HCT116 (cell line): ENCODE measurements at regions not wholly inside any gene's neighbourhood (a gene's known extent, or its start where the extent isn't known, plus 50 kb on each side); places are given as distances from the start of the nearest gene placed in this dataset.

ENCODE experiments used
- ATAC-seq: fragments of 200-7000 bp; cut with Tn5 transposase; 2 replicates; pipeline ENCODE4 v1.9.1; 2020; ENCODE audit warnings: mild to moderate bottlenecking, moderate library complexity
- BruUV-seq: library from RNA; stranded (reverse); fragments of 400-500 nt; replicated peaks from 2 replicates; lab custom pipeline; 2021; lab: Mats Ljungman, UMichigan
- CTCF ChIA-PET: fragments of 300-600 bp; sonication (Branson Sonifier 250); formaldehyde crosslinking; loops from one replicate; lab custom pipeline; 2021; ENCODE audit warnings: antibody characterized with exemption; lab: Charles Lee
- POLR2A ChIA-PET: fragments of 300-600, 350-600 bp; sonication (Branson Sonifier 250); formaldehyde crosslinking; loops from one replicate; lab custom pipeline; 2021; ENCODE audit warnings: antibody characterized with exemption; lab: Charles Lee
- RAD21 ChIA-PET, 2 experiments: fragments of 300-600 bp; sonication (Branson Sonifier 250); formaldehyde crosslinking; loops; one replicate each; lab custom pipeline; 2023; ENCODE audit warnings: low total read pairs in 2 of 2; ENCODE audit not compliant: uncharacterized antibody in 2 of 2, unreplicated experiment in 2 of 2, low non-redundant PET in 1 of 2; lab: Charles Lee
- DNase-seq: peaks from one replicate; pipeline ENCODE4 v3.0.0-alpha.2; 2010; ENCODE audit warnings: low read depth, low spot score
- H2AFZ ChIP-seq: fragments of 200-600 bp; shearing (Covaris generic), sonication (generic); 2 replicates; pipeline ENCODE4 v1.6.1; 2017; ENCODE audit warnings: low read depth, mixed run types, mixed read lengths, antibody characterized with exemption, low read length; ENCODE audit not compliant: poor library complexity, severe bottlenecking
- H3K27ac ChIP-seq: 2 replicates; pipeline ENCODE4 v1.5.1; 2012; ENCODE audit warnings: low read depth, low read length
- H3K27me3 ChIP-seq: fragments of 200-600 bp; sonication (generic); 2 replicates; pipeline ENCODE4 v1.6.1; 2016; ENCODE audit warnings: mixed run types, low read length, mixed read lengths; ENCODE audit not compliant: insufficient read depth
- H3K36me3 ChIP-seq, 2 experiments: fragments of 200-500 bp in 1 of 2; fragments of 200-600 bp in 1 of 2; sonication (Bioruptor generic) in 1 of 2; sonication (generic) in 1 of 2; 2 replicates each; pipeline versions ENCODE4 v1.5.1 to v1.6.1; 2014 to 2016; ENCODE audit warnings: low read length in 2 of 2, inconsistent platforms in 1 of 2, mixed read lengths in 1 of 2, mixed run types in 1 of 2; ENCODE audit not compliant: insufficient read depth in 2 of 2, control insufficient read depth in 1 of 2
- H3K4me1 ChIP-seq, 2 experiments: fragments of 200-600 bp in 1 of 2; sonication (generic) in 1 of 2; 2 replicates each; pipeline versions ENCODE4 v1.5.1 to v1.6.1; 2012 to 2017; ENCODE audit warnings: low read length in 2 of 2, inconsistent platforms in 1 of 2, mild to moderate bottlenecking in 1 of 2, mixed read lengths in 1 of 2, mixed run types in 1 of 2, moderate library complexity in 1 of 2; ENCODE audit not compliant: insufficient read depth in 2 of 2, control insufficient read depth in 1 of 2
- H3K4me2 ChIP-seq: fragments of 200-600 bp; sonication (generic); 2 replicates; pipeline ENCODE4 v1.6.1; 2017; ENCODE audit warnings: mixed run types, low read length, mixed read lengths
- H3K4me3 ChIP-seq, 2 experiments: fragments of 200-600 bp in 1 of 2; sonication (generic) in 1 of 2; replicated peaks in 1 of 2; 2 replicates each; pipeline ENCODE4 v1.5.1; 2011 to 2016; ENCODE audit warnings: low read length in 2 of 2, control low read depth in 1 of 2, low read depth in 1 of 2, mild to moderate bottlenecking in 1 of 2, mixed read lengths in 1 of 2, mixed run types in 1 of 2
- H3K79me2 ChIP-seq: fragments of 200-600 bp; sonication (generic); 2 replicates; pipeline ENCODE4 v1.6.1; 2017; ENCODE audit warnings: mild to moderate bottlenecking, mixed run types, low read length, moderate library complexity, mixed read lengths; ENCODE audit not compliant: insufficient read depth
- H3K9ac ChIP-seq: fragments of 200-600 bp; sonication (generic); 2 replicates; pipeline ENCODE4 v1.6.1; 2016; ENCODE audit warnings: low read length, mixed read lengths
- H3K9me2 ChIP-seq: fragments of 200-600 bp; sonication (generic), shearing (Covaris generic); 2 replicates; pipeline ENCODE4 v1.6.1; 2017; ENCODE audit warnings: mixed run types, mild to moderate bottlenecking, moderate library complexity; ENCODE audit not compliant: insufficient read depth
- H3K9me3 ChIP-seq, 2 experiments: fragments of 200-500 bp in 1 of 2; fragments of 200-600 bp in 1 of 2; sonication (Bioruptor generic) in 1 of 2; sonication (generic) in 1 of 2; 2 replicates each; pipeline ENCODE4 v1.6.1; 2014 to 2017; ENCODE audit warnings: low read length in 2 of 2, mixed read lengths in 2 of 2, inconsistent platforms in 1 of 2, low read depth in 1 of 2, mild to moderate bottlenecking in 1 of 2, mixed run types in 1 of 2, moderate library complexity in 1 of 2; ENCODE audit not compliant: control insufficient read depth in 1 of 2, insufficient read depth in 1 of 2
- H4K20me1 ChIP-seq: fragments of 200-600 bp; sonication (generic), shearing (Covaris generic); 2 replicates; pipeline ENCODE4 v1.6.1; 2017; ENCODE audit warnings: mixed run types, mild to moderate bottlenecking, moderate library complexity; ENCODE audit not compliant: insufficient read depth
- ATF3 ChIP-seq: IDR thresholded peaks from 2 replicates; pipeline ENCODE4 v1.6.1; 2012
- CBX3 ChIP-seq: IDR thresholded peaks from 2 replicates; pipeline ENCODE4 v1.6.1; 2012; ENCODE audit warnings: low read depth
- CEBPB ChIP-seq: IDR thresholded peaks from 2 replicates; pipeline ENCODE4 v1.6.1; 2012; ENCODE audit warnings: low read depth
- EGR1 ChIP-seq: IDR thresholded peaks from 2 replicates; pipeline ENCODE4 v1.6.1; 2012; ENCODE audit warnings: low read depth
- EZH2 ChIP-seq: fragments of 200-600 bp; sonication (generic); IDR thresholded peaks from 2 replicates; pipeline ENCODE4 v1.6.1; 2017; ENCODE audit warnings: antibody characterized with exemption, mixed run types
- EZH2phosphoT487 ChIP-seq: fragments of 200-600 bp; IDR thresholded peaks from 2 replicates; pipeline ENCODE4 v1.6.1; 2018; ENCODE audit warnings: antibody characterized with exemption, borderline replicate concordance
- FOSL1 ChIP-seq: IDR thresholded peaks from 2 replicates; pipeline ENCODE4 v1.6.1; 2012; ENCODE audit warnings: low read depth
- JUND ChIP-seq: IDR thresholded peaks from 2 replicates; pipeline ENCODE4 v1.6.1; 2012
- MAX ChIP-seq: IDR thresholded peaks from 2 replicates; pipeline ENCODE4 v1.6.1; 2012
- SIN3A ChIP-seq: IDR thresholded peaks from 2 replicates; pipeline ENCODE4 v1.6.1; 2012; ENCODE audit warnings: low read depth
- TCF7L2 ChIP-seq: IDR thresholded peaks from 2 replicates; pipeline ENCODE4 v1.7.0; 2011; ENCODE audit warnings: borderline replicate concordance, inconsistent platforms; ENCODE audit not compliant: insufficient read depth, insufficient read length; ENCODE audit errors: extremely low read depth
- ZBTB33 ChIP-seq: IDR thresholded peaks from 2 replicates; pipeline ENCODE4 v1.6.1; 2011; ENCODE audit warnings: mild to moderate bottlenecking, low read length, moderate library complexity; ENCODE audit not compliant: insufficient replicate concordance; ENCODE audit errors: extremely low read depth
- ZFX ChIP-seq: fragments of 450-650 bp; IDR thresholded peaks from 2 replicates; pipeline ENCODE4 v1.6.1; 2017
- ZNF274 ChIP-seq: fragments of 200-500 bp; sonication (Bioruptor generic); IDR thresholded peaks from 2 replicates; pipeline ENCODE4 v1.6.1; 2014; ENCODE audit warnings: mild to moderate bottlenecking, low read depth, low read length, inconsistent platforms
- intact Hi-C: fragments of 100-400 bp; cut with micrococcal nuclease; formaldehyde crosslinking; loops from 2 replicates; pipeline ENCODE4 v1.10.0; 2022

- no peaks in the 10 kb centered on the region for H3K79me2 ChIP-seq
- H3K4me3 ChIP-seq, result no peak overlapping the region
- H3K36me3 ChIP-seq, result no peaks in the 10 kb centered on the region
- POLR2A ChIA-PET, result no interaction called here
- H3K9me3 ChIP-seq, result peaks cover 0 to 8% of the 10 kb centered on the region in 2 experiments; a peak in 1 of 4 replicates
- H3K9ac ChIP-seq, result no peak overlapping the region
- no peak overlapping the region for H3K27ac ChIP-seq
- RAD21 ChIA-PET, result no interaction called here
- H3K4me1 ChIP-seq, result no peaks in the 10 kb centered on the region
- CTCF ChIA-PET, result no interaction called here
- no peaks in the 10 kb centered on the region for H3K27me3 ChIP-seq
- no peak for ATAC-seq
- H3K4me2 ChIP-seq, result no peak overlapping the region
- no TSS peak for BruUV-seq
- H2AFZ ChIP-seq, result no peak overlapping the region
- intact Hi-C loops, result no loop called here
- TF ChIP-seq ATF3 (no peak), MAX (no peak), CEBPB (no peak), FOSL1 (no peak), EZH2phosphoT487 (no peak), ZNF274 (no peak), EZH2 (no peak), CBX3 (no peak), ZBTB33 (no peak), SIN3A (no peak), EGR1 (no peak), TCF7L2 (no peak), ZFX (no peak), JUND (no peak)
- H4K20me1 ChIP-seq, result no peaks in the 10 kb centered on the region
- no peaks in the 10 kb centered on the region for H3K9me2 ChIP-seq
- no peak for DNase-seq
Observed at GRCh38 chr3:80767604-80768003, 993.8 kb downstream of the GBE1 start.
